DND-41 (cell line): ENCODE measurements at regions not wholly inside any gene's neighbourhood (a gene's known extent, or its start where the extent isn't known, plus 50 kb on each side); places are given as distances from the start of the nearest gene placed in this dataset.

ENCODE experiments used
- EZH2 ChIP-seq: IDR thresholded peaks from 3 replicates; pipeline ENCODE4 v1.6.1; 2012; ENCODE audit warnings: borderline replicate concordance, low read depth, mild to moderate bottlenecking, moderate library complexity, low read length, inconsistent platforms; ENCODE audit not compliant: severe bottlenecking
- TF ChIP-seq, protein P1 (sequence below): IDR thresholded peaks from 2 replicates; pipeline ENCODE4 v1.5.1; 2012; ENCODE audit warnings: borderline replicate concordance, low read length, moderate library complexity, mild to moderate bottlenecking; ENCODE audit not compliant: poor library complexity, severe bottlenecking; ENCODE audit errors: extremely low read depth

DNA sequence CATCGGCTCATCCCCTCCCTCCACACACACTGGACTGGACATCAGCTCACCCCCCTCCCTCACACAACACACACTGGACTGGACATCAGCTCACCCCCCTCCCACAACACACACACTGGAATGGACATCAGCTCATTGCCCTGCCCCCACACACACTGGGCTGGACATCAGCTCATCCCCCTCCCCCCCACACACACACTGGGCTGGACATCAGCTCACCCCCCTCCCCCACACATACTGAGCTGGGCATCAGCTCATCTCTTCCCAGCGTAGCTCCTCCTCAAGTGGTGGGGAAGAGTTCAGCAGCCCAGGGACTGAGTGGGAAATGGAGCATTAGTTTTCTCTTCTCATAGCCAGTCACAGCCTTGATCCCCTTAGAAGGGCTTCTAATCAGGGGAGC is 58.1 kb upstream of the WDR11 start:
- TF ChIP-seq EZH2: no peak
- TF ChIP-seq, protein P1, sequence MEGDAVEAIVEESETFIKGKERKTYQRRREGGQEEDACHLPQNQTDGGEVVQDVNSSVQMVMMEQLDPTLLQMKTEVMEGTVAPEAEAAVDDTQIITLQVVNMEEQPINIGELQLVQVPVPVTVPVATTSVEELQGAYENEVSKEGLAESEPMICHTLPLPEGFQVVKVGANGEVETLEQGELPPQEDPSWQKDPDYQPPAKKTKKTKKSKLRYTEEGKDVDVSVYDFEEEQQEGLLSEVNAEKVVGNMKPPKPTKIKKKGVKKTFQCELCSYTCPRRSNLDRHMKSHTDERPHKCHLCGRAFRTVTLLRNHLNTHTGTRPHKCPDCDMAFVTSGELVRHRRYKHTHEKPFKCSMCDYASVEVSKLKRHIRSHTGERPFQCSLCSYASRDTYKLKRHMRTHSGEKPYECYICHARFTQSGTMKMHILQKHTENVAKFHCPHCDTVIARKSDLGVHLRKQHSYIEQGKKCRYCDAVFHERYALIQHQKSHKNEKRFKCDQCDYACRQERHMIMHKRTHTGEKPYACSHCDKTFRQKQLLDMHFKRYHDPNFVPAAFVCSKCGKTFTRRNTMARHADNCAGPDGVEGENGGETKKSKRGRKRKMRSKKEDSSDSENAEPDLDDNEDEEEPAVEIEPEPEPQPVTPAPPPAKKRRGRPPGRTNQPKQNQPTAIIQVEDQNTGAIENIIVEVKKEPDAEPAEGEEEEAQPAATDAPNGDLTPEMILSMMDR: no peak
